Esophagus squamous epithelium (tissue), 5 donors: ENCODE measurements at regions not wholly inside any gene's neighbourhood (a gene's known extent, or its start where the extent isn't known, plus 50 kb on each side); places are given as distances from the start of the nearest gene placed in this dataset.
"Not testable (repeated sequence)": the region's sequence is repeated elsewhere in the genome, so short reads cannot be mapped to it uniquely, and the experiment has no call there.

Source experiments
- DNase-seq: peaks from one replicate; lab custom pipeline; 2025; lab: John Stamatoyannopoulos, UW
- H3K27ac ChIP-seq, 4 donors: fragments of 200-600 bp; sonication (generic); one replicate each; pipeline ENCODE4 v1.5.1; 2016 to 2019; ENCODE audit warnings: mild to moderate bottlenecking in 1 of 4
- H3K27me3 ChIP-seq, 4 donors: fragments of 200-600 bp; sonication (generic); 1 replicate in 3 of 4; 2 replicates in 1 of 4; pipeline versions ENCODE4 v1.5.1 to v1.6.0; 2017 to 2021; ENCODE audit warnings: antibody characterized with exemption in 1 of 4
- H3K36me3 ChIP-seq, 3 donors: fragments of 200-600 bp; sonication (generic); one replicate each; pipeline ENCODE4 v1.5.1; 2016 to 2019
- H3K4me1 ChIP-seq, 3 donors: fragments of 200-600 bp; sonication (generic); one replicate each; pipeline ENCODE4 v1.5.1; 2017 to 2019
- H3K4me3 ChIP-seq, 4 donors: fragments of 200-600 bp; sonication (generic); 1 replicate in 3 of 4; 2 replicates in 1 of 4; pipeline ENCODE4 v1.5.1; 2016 to 2019; ENCODE audit warnings: mild to moderate bottlenecking in 2 of 4, moderate library complexity in 1 of 4
- H3K9me3 ChIP-seq, 3 donors: fragments of 200-600 bp; sonication (generic); one replicate each; pipeline ENCODE4 v1.5.1; 2016 to 2019
- POLR2A ChIP-seq, 4 donors: fragments of 450-650 bp; IDR thresholded peaks; one replicate each; pipeline ENCODE4 v1.6.1; 2017; ENCODE audit warnings: antibody characterized with exemption in 4 of 4, mild to moderate bottlenecking in 4 of 4, moderate library complexity in 3 of 4
- WGBS, 2 donors: methylation state at CpG; one replicate each; pipeline ENCODE4 v1.1.5; 2018; 5-methylcytosine and 5-hydroxymethylcytosine counted together
- intact Hi-C: fragments of 100-400 bp; cut with DNase I; formaldehyde crosslinking; loops from one replicate; pipeline ENCODE4 v1.15.0; 2022
- TF ChIP-seq, protein P1 (sequence below), 6 experiments: fragments of 450-650 bp in 4 of 6; fragments of 200-600 bp in 2 of 6; sonication (generic) in 2 of 6; IDR thresholded peaks; one replicate each; pipeline ENCODE4 v1.5.1; 2016 to 2019; ENCODE audit warnings: antibody characterized with exemption in 6 of 6, mild to moderate bottlenecking in 4 of 6, moderate library complexity in 4 of 6
- donor health status: DM: yes; HTN: yes; CAD: no.

DNA sequence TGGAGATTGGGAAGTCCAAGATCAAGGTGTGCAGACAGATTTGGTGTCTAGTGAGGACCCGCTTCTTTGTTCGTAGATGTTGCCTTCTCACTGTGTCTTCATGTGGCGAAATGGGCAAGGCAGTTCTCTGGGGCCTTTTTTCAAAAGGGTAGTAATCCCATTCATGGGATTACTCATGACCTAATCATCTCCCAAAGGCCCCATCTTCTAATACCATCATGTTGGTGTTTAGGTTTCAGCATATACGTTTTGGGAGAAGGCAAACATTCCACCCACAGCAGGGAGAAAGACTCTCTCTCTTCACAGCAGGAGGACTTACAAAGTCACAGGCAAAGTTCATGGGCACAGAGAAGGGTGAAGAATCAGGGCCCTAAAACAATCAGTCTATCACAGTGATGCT is 252.1 kb downstream of the RPLP1 start:
- Histone ChIP-seq H3K9me3 (peaks cover 0 to 18% (median 10%) of the 10 kb centered on the region in 3 donors), H3K27me3 (no peaks in the 10 kb centered on the region), H3K4me1 (peaks cover 0 to 22% (median 3%) of the 10 kb centered on the region in 3 donors), H3K4me3 (no peak overlapping the region), H3K27ac (peak overlapping the region in 1 of 4 donors; percentile 38), H3K36me3 (no peaks in the 10 kb centered on the region)
- TF ChIP-seq POLR2A (IDR thresholded peaks at IDR 0.05): no peak
- TF ChIP-seq, protein P1, sequence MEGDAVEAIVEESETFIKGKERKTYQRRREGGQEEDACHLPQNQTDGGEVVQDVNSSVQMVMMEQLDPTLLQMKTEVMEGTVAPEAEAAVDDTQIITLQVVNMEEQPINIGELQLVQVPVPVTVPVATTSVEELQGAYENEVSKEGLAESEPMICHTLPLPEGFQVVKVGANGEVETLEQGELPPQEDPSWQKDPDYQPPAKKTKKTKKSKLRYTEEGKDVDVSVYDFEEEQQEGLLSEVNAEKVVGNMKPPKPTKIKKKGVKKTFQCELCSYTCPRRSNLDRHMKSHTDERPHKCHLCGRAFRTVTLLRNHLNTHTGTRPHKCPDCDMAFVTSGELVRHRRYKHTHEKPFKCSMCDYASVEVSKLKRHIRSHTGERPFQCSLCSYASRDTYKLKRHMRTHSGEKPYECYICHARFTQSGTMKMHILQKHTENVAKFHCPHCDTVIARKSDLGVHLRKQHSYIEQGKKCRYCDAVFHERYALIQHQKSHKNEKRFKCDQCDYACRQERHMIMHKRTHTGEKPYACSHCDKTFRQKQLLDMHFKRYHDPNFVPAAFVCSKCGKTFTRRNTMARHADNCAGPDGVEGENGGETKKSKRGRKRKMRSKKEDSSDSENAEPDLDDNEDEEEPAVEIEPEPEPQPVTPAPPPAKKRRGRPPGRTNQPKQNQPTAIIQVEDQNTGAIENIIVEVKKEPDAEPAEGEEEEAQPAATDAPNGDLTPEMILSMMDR (IDR thresholded peaks at IDR 0.05): no peak
- DNase-seq: no peak
- 57 to 81% methylated on average over 4 of the region's 4 CpGs for WGBS, 2 donors
- intact Hi-C loops: no loop called here

DNA sequence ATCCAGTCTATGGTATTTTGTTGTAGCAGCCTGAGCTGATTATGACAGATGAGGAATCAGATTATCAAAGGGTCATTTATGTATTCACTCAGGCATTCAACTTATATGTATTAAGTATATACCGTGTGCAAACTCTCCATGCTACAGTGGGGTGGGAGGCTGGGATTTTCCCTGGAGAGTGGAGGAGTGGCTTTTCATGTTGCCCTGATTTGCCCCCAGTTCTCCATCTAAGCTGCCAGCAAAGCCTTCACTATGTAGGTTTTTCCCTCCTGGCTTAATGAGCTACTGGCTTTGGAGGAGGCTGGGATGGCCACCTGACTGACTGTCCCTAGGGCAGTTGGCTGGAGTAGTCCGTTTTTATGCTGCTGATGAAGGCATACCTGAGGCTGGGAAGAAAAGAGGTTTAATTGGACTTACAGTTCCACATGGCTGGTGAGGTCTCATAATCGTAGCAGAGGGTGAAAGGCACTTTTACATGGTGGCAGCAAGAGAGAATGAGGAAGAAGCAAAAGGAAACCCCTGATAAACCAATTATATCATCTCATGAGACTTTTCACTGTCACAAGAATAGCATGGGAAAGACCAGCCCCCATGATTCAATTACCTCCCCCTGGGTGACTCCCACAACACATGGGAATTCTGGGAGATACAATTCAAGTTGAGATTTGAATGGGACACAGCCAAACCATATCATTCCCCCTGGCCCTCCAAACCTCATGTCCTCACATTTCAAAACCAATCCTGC is 253.9 kb downstream of the RPLP1 start:
- no peaks in the 10 kb centered on the region for H3K36me3 ChIP-seq
- H3K27ac ChIP-seq: no peak overlapping the region
- TF ChIP-seq, protein P1 (IDR thresholded peaks at IDR 0.05): no peak
- TF ChIP-seq POLR2A (IDR thresholded peaks at IDR 0.05): no peak
- peaks cover 0 to 6% (median 0%) of the 10 kb centered on the region in 4 donors for H3K27me3 ChIP-seq
- DNase-seq: no peak
- intact Hi-C loops: no loop called here
- peaks cover 0 to 22% (median 3%) of the 10 kb centered on the region in 3 donors for H3K4me1 ChIP-seq
- peaks cover 0 to 18% (median 10%) of the 10 kb centered on the region in 3 donors for H3K9me3 ChIP-seq
- no peak overlapping the region for H3K4me3 ChIP-seq
- WGBS, 2 donors: 78 to 94% methylated on average over 2 to 3 of the region's 3 CpGs

DNA sequence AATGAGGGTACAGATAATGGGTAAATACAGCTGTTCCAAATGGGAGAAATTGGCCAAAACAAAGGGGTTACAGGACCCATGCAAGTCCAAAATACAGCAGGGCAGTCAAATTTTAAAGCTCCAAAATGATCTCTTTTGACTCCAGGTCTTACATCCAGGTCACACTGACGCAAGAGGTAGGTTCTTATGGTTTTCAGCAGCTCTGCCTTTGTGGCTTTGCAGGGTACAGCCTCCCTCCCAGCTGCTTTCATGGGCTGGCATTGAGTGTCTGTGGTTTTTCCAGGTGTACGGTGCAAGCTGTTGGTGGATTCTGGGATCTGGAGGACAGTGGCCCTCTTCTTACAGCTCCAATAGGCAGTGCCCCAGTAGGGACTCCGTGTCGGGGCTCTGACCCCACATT is 254.6 kb downstream of the RPLP1 start:
- H3K4me3 ChIP-seq, H3K36me3 ChIP-seq, H3K27ac ChIP-seq, intact Hi-C loops, H3K27me3 ChIP-seq, DNase-seq: not testable (repeated sequence)
- Histone ChIP-seq H3K4me1 (peaks cover 0 to 16% (median 3%) of the 10 kb centered on the region in 3 donors), H3K9me3 (peaks cover 0 to 18% (median 10%) of the 10 kb centered on the region in 3 donors)
- WGBS, 2 donors: 90% methylated on average over 4 of the region's 4 CpGs

DNA sequence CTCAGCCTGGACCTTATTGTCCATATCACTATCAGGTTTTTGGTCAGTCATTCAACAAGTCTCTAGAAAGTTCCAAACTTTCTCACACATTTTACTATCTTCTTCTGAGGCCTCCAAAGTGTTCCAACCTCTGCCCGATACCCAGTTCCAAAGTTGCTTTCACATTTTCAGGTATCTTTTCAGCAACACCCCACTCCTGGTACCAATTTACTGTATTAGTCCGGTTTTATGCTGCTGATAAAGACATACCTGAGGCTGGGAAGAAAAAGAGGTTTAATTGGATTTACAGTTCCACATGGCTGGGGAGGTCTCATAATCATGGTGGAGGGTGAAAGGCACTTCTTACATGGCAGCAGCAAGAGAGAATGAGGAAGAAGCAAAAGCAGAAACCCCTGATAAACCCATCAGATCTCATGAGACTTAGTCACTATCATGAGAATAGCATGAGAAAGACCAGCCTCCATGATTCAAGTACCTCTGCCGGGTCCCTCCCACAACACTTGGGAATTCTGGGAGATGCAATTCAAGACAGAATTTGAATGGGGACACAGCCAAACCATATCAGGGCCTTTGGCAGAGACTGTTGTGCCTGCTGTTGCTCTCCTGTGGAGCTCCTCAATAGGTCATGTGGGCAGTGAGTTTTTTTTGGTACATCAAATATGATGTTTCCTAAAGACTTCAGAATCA is 256.0 kb downstream of the RPLP1 start:
- 81 to 83% methylated on average over 2 to 3 of the region's 3 CpGs for WGBS, 2 donors
- H3K27me3 ChIP-seq, H3K27ac ChIP-seq, intact Hi-C loops, H3K4me3 ChIP-seq, DNase-seq, H3K36me3 ChIP-seq: not testable (repeated sequence)
- Histone ChIP-seq H3K4me1 (peaks cover 0 to 23% (median 9%) of the 10 kb centered on the region in 3 donors), H3K9me3 (peaks cover 0 to 18% (median 10%) of the 10 kb centered on the region in 3 donors)

DNA sequence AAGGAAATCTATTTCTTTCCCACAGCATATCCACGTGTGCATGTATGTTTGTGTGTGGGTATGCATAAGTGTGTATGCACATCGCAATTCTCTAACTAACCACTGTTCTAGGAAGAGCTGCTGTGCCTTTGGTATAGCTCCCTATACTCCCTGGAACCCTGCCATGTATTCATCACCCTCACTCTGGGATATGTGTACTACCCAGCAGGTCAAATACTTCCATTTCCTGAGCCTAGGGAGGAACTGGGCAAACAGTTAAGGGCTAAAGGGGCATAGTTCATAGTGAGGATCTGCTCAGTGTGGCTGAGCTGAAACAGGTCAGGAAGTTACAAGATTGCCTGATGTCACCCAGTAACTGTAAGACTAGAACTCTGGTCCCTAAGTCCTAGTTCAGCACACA is 260.4 kb downstream of the RPLP1 start:
- Histone ChIP-seq H3K36me3 (no peaks in the 10 kb centered on the region), H3K4me3 (no peak overlapping the region), H3K27ac (no peak overlapping the region), H3K9me3 (peaks cover 0 to 12% (median 10%) of the 10 kb centered on the region in 3 donors), H3K27me3 (peaks cover 0 to 28% (median 0%) of the 10 kb centered on the region in 4 donors), H3K4me1 (peaks cover 0 to 15% (median 6%) of the 10 kb centered on the region in 3 donors)
- TF ChIP-seq, protein P1 (IDR thresholded peaks at IDR 0.05): no peak
- TF ChIP-seq POLR2A (IDR thresholded peaks at IDR 0.05): no peak
- no peak for DNase-seq
- 64 to 96% methylated on average over 2 of the region's 2 CpGs for WGBS, 2 donors
- intact Hi-C loops: no loop called here
